Progenitor cell of endocrine pancreas (in vitro differentiated cells): ENCODE measurements at regions not wholly inside any gene's neighbourhood (a gene's known extent, or its start where the extent isn't known, plus 50 kb on each side); places are given as distances from the start of the nearest gene placed in this dataset.
"Not testable (repeated sequence)": the region's sequence is repeated elsewhere in the genome, so short reads cannot be mapped to it uniquely, and the experiment has no call there.

Experiments used
- DNase-seq: peaks from one replicate; pipeline ENCODE4 v3.0.0; 2021; ENCODE audit warnings: low spot score; ENCODE audit not compliant: unreplicated experiment
- H3K27ac Mint-ChIP-seq: 2 replicates; pipeline ENCODE4 v1.8.0; 2021; ENCODE audit warnings: mild to moderate bottlenecking, moderate library complexity, mixed read lengths
- H3K27me3 Mint-ChIP-seq: 2 replicates; pipeline ENCODE4 v1.8.0; 2021; ENCODE audit warnings: mixed read lengths
- H3K36me3 Mint-ChIP-seq: 2 replicates; pipeline ENCODE4 v1.8.0; 2022; ENCODE audit warnings: mixed read lengths; ENCODE audit not compliant: insufficient read depth
- H3K4me1 Mint-ChIP-seq: 2 replicates; pipeline ENCODE4 v1.8.0; 2021; ENCODE audit warnings: low read depth, mixed read lengths
- H3K4me3 Mint-ChIP-seq: 2 replicates; pipeline ENCODE4 v1.8.0; 2021; ENCODE audit warnings: low read depth, mild to moderate bottlenecking, moderate library complexity, mixed read lengths
- H3K9me3 Mint-ChIP-seq: 2 replicates; pipeline ENCODE4 v1.8.0; 2021; ENCODE audit warnings: low read depth, mixed read lengths
- CTCF ChIP-seq: fragments of 200-600 bp; sonication (generic); IDR thresholded peaks from one replicate; pipeline ENCODE4 v1.5.0; 2021; ENCODE audit warnings: antibody characterized with exemption, mild to moderate bottlenecking; ENCODE audit not compliant: unreplicated experiment

GRCh38 chr19:28539759-28540158 lies 673.2 kb downstream of the UQCRFS1 start:
- H3K9me3 Mint-ChIP-seq = peaks cover 10% of the 10 kb centered on the region
- peaks cover 8% of the 10 kb centered on the region for H3K4me1 Mint-ChIP-seq
- H3K36me3 Mint-ChIP-seq = no peaks in the 10 kb centered on the region
- no peak overlapping the region for H3K4me3 Mint-ChIP-seq
- no peak for DNase-seq
- H3K27ac Mint-ChIP-seq = no peak overlapping the region
- no peaks in the 10 kb centered on the region for H3K27me3 Mint-ChIP-seq
- TF ChIP-seq CTCF = no peak

GRCh38 chr19:28538579-28538978 lies 674.4 kb downstream of the UQCRFS1 start:
- H3K36me3 Mint-ChIP-seq, H3K4me3 Mint-ChIP-seq, DNase-seq, H3K27ac Mint-ChIP-seq, H3K4me1 Mint-ChIP-seq, H3K27me3 Mint-ChIP-seq, H3K9me3 Mint-ChIP-seq: not testable (repeated sequence)

GRCh38 chr19:28537896-28538295 lies 675.1 kb downstream of the UQCRFS1 start:
- Mint-ChIP-seq H3K36me3 (no peaks in the 10 kb centered on the region), H3K27ac (no peak overlapping the region), H3K4me1 (peaks cover 5% of the 10 kb centered on the region), H3K9me3 (peaks cover 10% of the 10 kb centered on the region), H3K27me3 (no peaks in the 10 kb centered on the region), H3K4me3 (no peak overlapping the region)
- no peak for DNase-seq
- no peak for TF ChIP-seq CTCF

GRCh38 chr19:28537079-28537478 lies 675.9 kb downstream of the UQCRFS1 start:
- Mint-ChIP-seq H3K27ac (no peak overlapping the region), H3K4me1 (no peaks in the 10 kb centered on the region), H3K27me3 (no peaks in the 10 kb centered on the region), H3K9me3 (peaks cover 10% of the 10 kb centered on the region), H3K4me3 (no peak overlapping the region), H3K36me3 (no peaks in the 10 kb centered on the region)
- no peak for TF ChIP-seq CTCF
- DNase-seq = no peak

- H3K9me3 Mint-ChIP-seq = peaks cover 10% of the 10 kb centered on the region
Measured at GRCh38 chr19:28535352-28535775, 677.6 kb downstream of the UQCRFS1 start.

More at GRCh38 chr19:28535352-28535775, 677.6 kb downstream of the UQCRFS1 start:
- H3K27me3 Mint-ChIP-seq = no peaks in the 10 kb centered on the region
- H3K4me3 Mint-ChIP-seq = no peak overlapping the region
- no peak for DNase-seq
- H3K27ac Mint-ChIP-seq = no peak overlapping the region
- H3K36me3 Mint-ChIP-seq = no peaks in the 10 kb centered on the region
- H3K4me1 Mint-ChIP-seq = no peaks in the 10 kb centered on the region
- no peak for TF ChIP-seq CTCF
